Smooth muscle cell (in vitro differentiated cells): ENCODE measurements at regions not wholly inside any gene's neighbourhood (a gene's known extent, or its start where the extent isn't known, plus 50 kb on each side); places are given as distances from the start of the nearest gene placed in this dataset.

Experiments
- DNase-seq: peaks from one replicate; lab custom pipeline; 2025; ENCODE audit not compliant: unreplicated experiment; lab: John Stamatoyannopoulos, UW
- H2AFZ ChIP-seq: fragments of 200-600 bp; sonication (generic); 2 replicates; pipeline ENCODE4 v1.6.0; 2016; ENCODE audit warnings: antibody characterized with exemption, low read depth, mild to moderate bottlenecking
- H3F3A ChIP-seq: fragments of 200-600 bp; sonication (generic); 2 replicates; pipeline ENCODE4 v1.6.0; 2017; ENCODE audit warnings: antibody characterized with exemption, low read depth
- H3K27ac ChIP-seq: fragments of 200-600 bp; sonication (generic); 2 replicates; pipeline ENCODE4 v1.5.1; 2016; ENCODE audit warnings: low read depth, mild to moderate bottlenecking
- H3K27me3 ChIP-seq: fragments of 200-600 bp; sonication (generic); 2 replicates; pipeline ENCODE4 v1.6.1; 2016; ENCODE audit warnings: low read depth, mild to moderate bottlenecking
- H3K36me3 ChIP-seq: fragments of 200-600 bp; sonication (generic); 2 replicates; pipeline ENCODE4 v1.5.1; 2016; ENCODE audit warnings: low read depth
- H3K4me1 ChIP-seq: fragments of 200-600 bp; sonication (generic); 2 replicates; pipeline ENCODE4 v1.5.1; 2016; ENCODE audit warnings: low read depth
- H3K4me2 ChIP-seq: fragments of 200-600 bp; sonication (generic); 2 replicates; pipeline ENCODE4 v1.6.0; 2016; ENCODE audit warnings: mild to moderate bottlenecking
- H3K4me3 ChIP-seq: fragments of 200-600 bp; sonication (generic); 2 replicates; pipeline ENCODE4 v1.5.1; 2016; ENCODE audit warnings: mild to moderate bottlenecking
- H3K79me2 ChIP-seq: fragments of 200-600 bp; sonication (generic); 2 replicates; pipeline ENCODE4 v1.6.0; 2016; ENCODE audit warnings: low read depth, mild to moderate bottlenecking
- H3K9ac ChIP-seq: fragments of 200-600 bp; sonication (generic); 2 replicates; pipeline ENCODE4 v1.6.0; 2016; ENCODE audit warnings: low read depth
- H3K9me3 ChIP-seq: fragments of 200-600 bp; sonication (generic); replicated peaks from 2 replicates; pipeline ENCODE4 v1.5.1; 2016; ENCODE audit warnings: low read depth
- H4K20me1 ChIP-seq: fragments of 200-600 bp; sonication (generic); 2 replicates; pipeline ENCODE4 v1.6.0; 2016; ENCODE audit warnings: low read depth
- CTCF ChIP-seq: fragments of 200-600 bp; sonication (generic); IDR thresholded peaks from 2 replicates; pipeline ENCODE4 v1.5.1; 2017; ENCODE audit warnings: borderline replicate concordance, mild to moderate bottlenecking, antibody characterized with exemption; ENCODE audit not compliant: insufficient read depth, poor library complexity, severe bottlenecking
- WGBS: methylation state at CpG from one replicate; pipeline ENCODE4 v1.1.7; 2016; ENCODE audit warnings: low lambda C conversion rate; 5-methylcytosine and 5-hydroxymethylcytosine counted together

DNA sequence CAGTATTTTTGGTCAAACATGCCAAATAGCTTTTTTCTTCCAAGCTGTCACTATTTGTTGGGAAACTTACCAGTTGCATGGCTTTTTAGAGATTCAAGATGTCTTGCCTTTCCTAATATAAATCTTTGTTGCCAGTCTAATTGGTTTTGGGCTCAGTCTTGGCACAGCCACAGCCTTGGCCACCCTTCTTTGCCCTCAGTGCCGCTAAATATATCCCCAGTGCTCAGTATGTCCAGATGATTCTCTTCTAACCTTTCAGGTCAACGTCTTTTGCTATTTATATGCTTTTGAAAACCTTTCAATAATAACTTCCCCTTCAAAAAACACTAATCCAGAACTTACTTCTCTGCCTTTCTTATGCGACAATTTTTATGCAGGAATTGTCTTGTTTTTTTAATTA lies 483.1 kb upstream of the ZFHX3 start:
- Histone ChIP-seq H3K4me1 (no peaks in the 10 kb centered on the region), H3K9me3 (no peaks in the 10 kb centered on the region), H3K27ac (no peak overlapping the region), H3K9ac (no peak overlapping the region), H2AFZ (no peak overlapping the region), H3K4me2 (no peak overlapping the region), H3K79me2 (no peaks in the 10 kb centered on the region), H3K27me3 (peaks cover 5% of the 10 kb centered on the region), H3F3A (no peaks in the 10 kb centered on the region), H3K4me3 (no peak overlapping the region), H3K36me3 (no peaks in the 10 kb centered on the region), H4K20me1 (no peaks in the 10 kb centered on the region)
- DNase-seq = no peak
- no peak for TF ChIP-seq CTCF
- 80% methylated on average over 3 of the region's 3 CpGs for WGBS

DNA sequence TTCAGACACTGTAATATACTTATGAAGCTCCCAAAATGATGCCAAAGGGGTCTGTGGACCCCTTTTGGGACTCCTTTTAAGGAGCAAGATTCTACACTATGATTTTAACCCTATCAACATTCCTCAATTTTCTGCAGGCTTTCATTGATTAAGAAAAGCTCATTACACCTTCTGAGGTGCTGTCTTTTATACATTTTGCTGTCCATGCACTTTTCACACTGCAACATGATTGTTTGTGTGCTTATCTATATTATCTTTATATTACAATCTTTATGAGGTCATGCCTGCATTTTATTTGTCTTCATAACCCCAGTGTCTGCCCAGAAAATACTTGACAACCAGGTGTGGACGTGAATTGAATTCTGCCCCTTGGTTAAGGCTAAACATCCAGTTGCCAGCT lies 482.6 kb upstream of the ZFHX3 start:
- no peak overlapping the region for H3K4me3 ChIP-seq
- 75% methylated on average over 1 of the region's 1 CpG for WGBS
- TF ChIP-seq CTCF = no peak

DNA sequence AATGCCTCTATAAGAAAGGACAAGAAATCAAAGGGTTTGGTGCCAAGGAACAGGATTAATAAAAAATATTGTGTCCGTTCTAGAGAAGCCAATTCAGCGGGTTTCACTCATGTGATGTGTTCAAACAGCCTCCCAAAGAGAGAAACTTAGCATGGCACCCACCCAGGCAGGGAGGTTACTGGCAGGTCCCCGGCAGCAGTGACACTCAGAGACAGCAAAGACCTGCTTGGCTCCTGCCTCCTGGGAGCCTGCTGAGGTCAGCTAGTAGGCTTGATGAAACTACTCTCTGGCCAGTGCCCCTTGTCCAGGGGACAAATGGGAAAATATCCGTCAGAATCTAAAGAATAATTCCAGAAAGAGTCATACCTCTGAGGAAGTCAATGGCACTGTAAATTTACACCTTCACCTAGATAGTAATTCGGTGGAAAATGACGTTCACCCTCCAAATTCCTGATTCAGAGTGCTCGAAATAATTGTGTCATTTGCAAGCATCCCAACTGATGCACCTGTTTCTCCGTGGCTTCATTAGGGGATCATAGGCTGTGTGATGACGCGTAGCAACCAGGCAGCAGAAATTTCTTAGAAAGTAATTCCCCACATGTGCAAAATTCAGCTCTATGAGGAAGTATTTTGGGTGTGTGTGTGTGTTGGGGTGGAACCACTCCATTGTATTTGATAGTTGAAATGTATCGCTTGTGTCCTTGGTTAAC lies 481.5 kb upstream of the ZFHX3 start:
- Histone ChIP-seq H3K4me2 (no peak overlapping the region), H2AFZ (no peak overlapping the region), H3K79me2 (no peaks in the 10 kb centered on the region), H3K4me1 (no peaks in the 10 kb centered on the region), H3K27ac (no peak overlapping the region), H4K20me1 (no peaks in the 10 kb centered on the region), H3F3A (no peaks in the 10 kb centered on the region), H3K4me3 (no peak overlapping the region), H3K9me3 (no peaks in the 10 kb centered on the region), H3K27me3 (peaks cover 5% of the 10 kb centered on the region), H3K36me3 (no peaks in the 10 kb centered on the region), H3K9ac (no peak overlapping the region)
- 92% methylated on average over 11 of the region's 11 CpGs for WGBS
- no peak for TF ChIP-seq CTCF
- no peak for DNase-seq

More for the DNA sequence above, 482.6 kb upstream of the ZFHX3 start:
- Histone ChIP-seq H3K27me3 (peaks cover 5% of the 10 kb centered on the region), H2AFZ (no peak overlapping the region), H3K79me2 (no peaks in the 10 kb centered on the region), H3K27ac (no peak overlapping the region), H3K4me1 (no peaks in the 10 kb centered on the region), H3K9ac (no peak overlapping the region), H4K20me1 (no peaks in the 10 kb centered on the region), H3F3A (no peaks in the 10 kb centered on the region), H3K9me3 (no peaks in the 10 kb centered on the region), H3K36me3 (no peaks in the 10 kb centered on the region), H3K4me2 (no peak overlapping the region)
- DNase-seq = no peak

DNA sequence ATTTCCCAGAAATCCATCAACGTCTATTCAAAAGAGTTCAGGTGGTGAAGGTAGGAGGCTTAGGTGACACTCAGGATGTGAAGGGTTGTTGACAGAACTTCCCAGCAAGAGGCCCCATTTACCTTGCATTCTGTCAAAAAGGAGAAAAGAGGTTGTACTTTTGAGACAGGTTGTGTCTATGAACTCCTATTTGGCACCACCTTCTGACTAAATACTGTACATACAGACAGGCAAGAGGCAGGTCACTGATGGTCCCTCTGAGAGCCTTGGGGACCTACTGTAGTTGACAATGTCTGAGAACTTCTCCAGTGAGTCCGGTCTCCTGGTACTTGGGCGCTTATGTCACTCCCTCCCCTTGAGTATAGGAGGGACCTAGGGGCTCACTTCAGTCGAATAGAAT lies 479.3 kb upstream of the ZFHX3 start:
- H3K9me3 ChIP-seq = no peaks in the 10 kb centered on the region
- H4K20me1 ChIP-seq = no peaks in the 10 kb centered on the region
- H3K79me2 ChIP-seq = no peaks in the 10 kb centered on the region
- no peak overlapping the region for H2AFZ ChIP-seq
- no peak overlapping the region for H3K9ac ChIP-seq
- WGBS = 92% methylated on average over 4 of the region's 4 CpGs
- TF ChIP-seq CTCF = no peak
- no peaks in the 10 kb centered on the region for H3K36me3 ChIP-seq
- H3F3A ChIP-seq = no peaks in the 10 kb centered on the region
- no peak overlapping the region for H3K4me3 ChIP-seq
- H3K4me2 ChIP-seq = no peak overlapping the region
- no peak for DNase-seq
- H3K27me3 ChIP-seq = peaks cover 5% of the 10 kb centered on the region
- no peak overlapping the region for H3K27ac ChIP-seq
- H3K4me1 ChIP-seq = no peaks in the 10 kb centered on the region
